Glutamatergic neuron (in vitro differentiated cells): ENCODE measurements at regions not wholly inside any gene's neighbourhood (a gene's known extent, or its start where the extent isn't known, plus 50 kb on each side); places are given as distances from the start of the nearest gene placed in this dataset.

ENCODE experiments used
- DNase-seq: peaks from one replicate; pipeline ENCODE4 v3.0.0; 2022
- H3K27ac Mint-ChIP-seq: one replicate; pipeline ENCODE4 v1.8.0; 2020; ENCODE audit warnings: mild to moderate bottlenecking, mixed read lengths, inconsistent platforms; ENCODE audit not compliant: unreplicated experiment
- H3K27me3 Mint-ChIP-seq: one replicate; pipeline ENCODE4 v1.8.0; 2020; ENCODE audit warnings: mild to moderate bottlenecking, moderate library complexity, mixed read lengths, inconsistent platforms; ENCODE audit not compliant: unreplicated experiment
- H3K36me3 Mint-ChIP-seq: one replicate; pipeline ENCODE4 v1.8.0; 2020; ENCODE audit warnings: mild to moderate bottlenecking, mixed read lengths, inconsistent platforms; ENCODE audit not compliant: unreplicated experiment
- H3K4me1 Mint-ChIP-seq: one replicate; pipeline ENCODE4 v1.8.0; 2020; ENCODE audit warnings: mild to moderate bottlenecking, low read depth, mixed read lengths, inconsistent platforms; ENCODE audit not compliant: unreplicated experiment
- H3K4me3 Mint-ChIP-seq: one replicate; pipeline ENCODE4 v1.8.0; 2020; ENCODE audit warnings: mild to moderate bottlenecking, mixed read lengths, inconsistent platforms; ENCODE audit not compliant: unreplicated experiment
- H3K9me3 Mint-ChIP-seq: one replicate; pipeline ENCODE4 v1.8.0; 2020; ENCODE audit warnings: mild to moderate bottlenecking, moderate library complexity, mixed read lengths, inconsistent platforms; ENCODE audit not compliant: unreplicated experiment
- TF ChIP-seq, protein P1 (sequence below): fragments of 200-600 bp; sonication (generic); IDR thresholded peaks from one replicate; pipeline ENCODE4 v1.5.0; 2021; ENCODE audit not compliant: partially characterized antibody, unreplicated experiment

DNA sequence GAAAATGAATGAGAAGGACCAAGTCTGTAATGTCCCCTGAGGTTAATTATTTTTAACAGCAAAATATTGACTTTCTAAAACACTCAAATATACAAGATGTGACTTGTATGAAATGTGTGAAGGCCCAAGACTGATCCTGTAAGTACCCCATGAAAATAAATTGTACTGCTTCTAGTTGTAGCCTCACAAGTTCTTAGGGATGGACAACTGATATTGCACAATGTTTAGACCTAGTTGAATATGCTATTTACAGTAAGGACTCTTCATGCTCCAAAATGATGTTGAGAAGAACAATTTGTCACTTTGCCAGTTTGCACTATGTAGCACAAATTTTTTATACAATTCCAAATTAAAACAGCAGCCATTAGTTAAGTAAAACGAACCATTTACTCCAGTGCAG is 139.7 kb upstream of the GDNF start:
- H3K36me3 Mint-ChIP-seq, result no peaks in the 10 kb centered on the region

DNA sequence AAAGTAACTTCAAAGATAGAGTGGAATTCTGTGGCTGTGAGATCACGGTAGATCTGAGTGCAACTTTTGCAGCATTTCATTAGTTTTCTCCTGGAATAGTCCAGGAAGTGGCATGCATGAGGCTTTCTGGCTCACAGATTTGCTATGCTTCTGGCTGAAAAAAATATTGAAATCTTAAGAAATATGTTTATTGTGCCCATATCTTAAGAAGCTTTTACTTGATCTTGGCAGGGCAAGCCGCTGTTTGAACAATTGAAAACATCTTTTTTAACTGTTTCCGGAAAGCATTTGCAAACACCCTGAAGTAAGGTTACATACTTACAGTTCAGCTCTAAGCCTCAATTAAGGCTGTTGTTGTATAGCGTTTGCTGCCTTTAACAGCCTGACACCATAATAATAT is 135.7 kb upstream of the GDNF start:
- TF ChIP-seq, protein P1, sequence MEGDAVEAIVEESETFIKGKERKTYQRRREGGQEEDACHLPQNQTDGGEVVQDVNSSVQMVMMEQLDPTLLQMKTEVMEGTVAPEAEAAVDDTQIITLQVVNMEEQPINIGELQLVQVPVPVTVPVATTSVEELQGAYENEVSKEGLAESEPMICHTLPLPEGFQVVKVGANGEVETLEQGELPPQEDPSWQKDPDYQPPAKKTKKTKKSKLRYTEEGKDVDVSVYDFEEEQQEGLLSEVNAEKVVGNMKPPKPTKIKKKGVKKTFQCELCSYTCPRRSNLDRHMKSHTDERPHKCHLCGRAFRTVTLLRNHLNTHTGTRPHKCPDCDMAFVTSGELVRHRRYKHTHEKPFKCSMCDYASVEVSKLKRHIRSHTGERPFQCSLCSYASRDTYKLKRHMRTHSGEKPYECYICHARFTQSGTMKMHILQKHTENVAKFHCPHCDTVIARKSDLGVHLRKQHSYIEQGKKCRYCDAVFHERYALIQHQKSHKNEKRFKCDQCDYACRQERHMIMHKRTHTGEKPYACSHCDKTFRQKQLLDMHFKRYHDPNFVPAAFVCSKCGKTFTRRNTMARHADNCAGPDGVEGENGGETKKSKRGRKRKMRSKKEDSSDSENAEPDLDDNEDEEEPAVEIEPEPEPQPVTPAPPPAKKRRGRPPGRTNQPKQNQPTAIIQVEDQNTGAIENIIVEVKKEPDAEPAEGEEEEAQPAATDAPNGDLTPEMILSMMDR, result no peak
- Mint-ChIP-seq H3K4me1 (no peaks in the 10 kb centered on the region), H3K36me3 (no peaks in the 10 kb centered on the region), H3K27me3 (peaks cover 2% of the 10 kb centered on the region), H3K27ac (no peak overlapping the region), H3K4me3 (no peak overlapping the region), H3K9me3 (peaks cover 4% of the 10 kb centered on the region)
- DNase-seq, result no peak

More for the DNA sequence above, 139.7 kb upstream of the GDNF start:
- Mint-ChIP-seq H3K4me3 (no peak overlapping the region), H3K4me1 (peaks cover 4% of the 10 kb centered on the region), H3K27ac (no peak overlapping the region), H3K27me3 (peaks cover 2% of the 10 kb centered on the region), H3K9me3 (peaks cover 7% of the 10 kb centered on the region)
- DNase-seq, result no peak
- TF ChIP-seq, protein P1, result no peak

DNA sequence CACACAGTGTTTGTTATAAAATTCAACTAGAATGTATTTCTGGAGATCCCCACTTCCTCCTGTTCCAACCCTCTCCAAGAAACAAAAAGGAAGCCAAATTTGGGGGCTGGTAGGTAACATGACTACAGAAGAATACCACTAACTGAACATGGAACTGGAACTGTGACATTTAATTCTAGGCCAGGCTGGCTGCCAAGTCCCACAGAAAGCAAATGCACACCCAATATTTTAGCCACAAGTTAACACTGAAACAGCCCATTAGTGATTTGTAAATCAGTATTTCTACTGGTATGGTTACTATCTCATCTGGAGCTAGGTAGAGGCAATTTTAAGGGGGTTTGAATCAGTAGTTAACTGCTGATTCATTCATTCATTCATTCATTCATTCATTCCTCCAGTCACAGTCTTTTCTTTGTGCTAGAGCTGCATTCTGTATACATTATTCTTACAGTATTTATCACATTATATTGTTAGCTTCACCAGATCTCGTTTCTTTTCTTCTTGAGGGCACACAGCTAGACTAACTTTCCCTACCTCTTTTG is 131.7 kb upstream of the GDNF start:
- Mint-ChIP-seq H3K36me3 (no peaks in the 10 kb centered on the region), H3K4me3 (no peak overlapping the region), H3K4me1 (no peaks in the 10 kb centered on the region), H3K27ac (no peak overlapping the region), H3K27me3 (no peaks in the 10 kb centered on the region), H3K9me3 (peaks cover 1% of the 10 kb centered on the region)
- TF ChIP-seq, protein P1, result no peak
- no peak for DNase-seq

DNA sequence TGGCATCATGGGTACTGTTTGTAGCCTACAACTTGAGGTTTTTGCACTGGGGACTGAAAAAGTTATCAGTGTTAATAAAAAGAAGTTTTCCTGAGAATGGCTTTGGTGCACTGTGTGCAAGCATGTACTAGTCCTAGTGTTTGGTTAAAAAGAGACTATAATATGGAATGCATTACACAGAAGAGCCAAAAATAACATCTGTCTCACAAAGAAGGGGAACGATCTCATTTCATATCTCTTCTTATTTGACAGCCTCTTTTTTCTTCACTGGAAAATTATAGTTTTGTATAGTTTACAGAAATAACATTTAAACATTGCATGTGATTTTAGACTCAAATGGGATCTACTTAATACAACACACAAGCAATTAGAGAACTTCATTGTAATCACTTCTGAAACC is 127.0 kb upstream of the GDNF start:
- no peak overlapping the region for H3K4me3 Mint-ChIP-seq
- no peaks in the 10 kb centered on the region for H3K4me1 Mint-ChIP-seq
- H3K27me3 Mint-ChIP-seq, result no peaks in the 10 kb centered on the region

DNA sequence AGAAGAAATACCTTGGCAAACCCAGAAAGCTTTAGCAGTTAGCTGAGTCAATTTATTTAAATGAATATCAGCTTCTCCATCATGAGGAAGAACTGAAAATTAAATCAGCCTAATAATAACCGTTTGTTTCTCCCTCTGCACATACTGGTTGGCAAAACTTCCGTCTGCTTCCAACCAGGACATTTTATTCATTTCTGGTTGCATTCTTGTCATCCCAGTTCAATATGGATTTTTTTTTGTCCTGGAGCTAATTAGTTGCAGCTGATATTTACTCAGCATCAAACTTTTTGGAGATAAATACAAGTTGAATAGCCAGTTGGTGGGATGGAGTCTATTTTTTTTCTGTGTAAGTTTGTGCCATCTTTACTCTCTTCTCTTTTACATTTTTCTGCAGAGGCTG is 126.5 kb upstream of the GDNF start:
- H3K9me3 Mint-ChIP-seq, result peaks cover 4% of the 10 kb centered on the region
- no peak for DNase-seq
- H3K27me3 Mint-ChIP-seq, result no peaks in the 10 kb centered on the region
- TF ChIP-seq, protein P1, result no peak
- no peaks in the 10 kb centered on the region for H3K36me3 Mint-ChIP-seq
- no peak overlapping the region for H3K27ac Mint-ChIP-seq
- H3K4me1 Mint-ChIP-seq, result no peaks in the 10 kb centered on the region
- no peak overlapping the region for H3K4me3 Mint-ChIP-seq

More for the DNA sequence above, 127.0 kb upstream of the GDNF start:
- Mint-ChIP-seq H3K9me3 (peaks cover 4% of the 10 kb centered on the region), H3K36me3 (no peaks in the 10 kb centered on the region), H3K27ac (no peak overlapping the region)
- no peak for DNase-seq
- TF ChIP-seq, protein P1, result no peak
